Ishikawa (cell line): ENCODE measurements at regions not wholly inside any gene's neighbourhood (a gene's known extent, or its start where the extent isn't known, plus 50 kb on each side); places are given as distances from the start of the nearest gene placed in this dataset.

Source experiments
- CEBPB ChIP-seq: IDR thresholded peaks from 2 replicates; pipeline ENCODE4 v1.6.1; 2012
- CREB1 ChIP-seq: IDR thresholded peaks from 2 replicates; pipeline ENCODE4 v1.6.1; 2012; ENCODE audit warnings: low read depth
- EGR1 ChIP-seq: IDR thresholded peaks from 2 replicates; pipeline ENCODE4 v1.6.1; 2012
- EP300 ChIP-seq: IDR thresholded peaks from 2 replicates; pipeline ENCODE4 v1.6.1; 2012; ENCODE audit warnings: borderline replicate concordance
- FOXM1 ChIP-seq: IDR thresholded peaks from 2 replicates; pipeline ENCODE4 v1.6.1; 2012; ENCODE audit warnings: low read depth, borderline replicate concordance
- MAX ChIP-seq: IDR thresholded peaks from 2 replicates; pipeline ENCODE4 v1.6.1; 2012
- NFIC ChIP-seq: IDR thresholded peaks from 2 replicates; pipeline ENCODE4 v1.6.1; 2012
- RAD21 ChIP-seq: IDR thresholded peaks from 2 replicates; pipeline ENCODE4 v1.6.1; 2012; ENCODE audit warnings: low read depth
- TAF1 ChIP-seq: IDR thresholded peaks from 2 replicates; pipeline ENCODE4 v1.6.1; 2012; ENCODE audit warnings: low read depth, mild to moderate bottlenecking
- TCF12 ChIP-seq: IDR thresholded peaks from 2 replicates; pipeline ENCODE4 v1.6.1; 2012; ENCODE audit warnings: low read depth
- TEAD4 ChIP-seq: IDR thresholded peaks from 2 replicates; pipeline ENCODE4 v1.6.1; 2012
- YY1 ChIP-seq: IDR thresholded peaks from 2 replicates; pipeline ENCODE4 v1.6.1; 2012; ENCODE audit warnings: low read depth
- ZBTB7A ChIP-seq: IDR thresholded peaks from 2 replicates; pipeline ENCODE4 v1.6.1; 2012; ENCODE audit warnings: low read depth
- TF ChIP-seq, protein P1 (sequence below): IDR thresholded peaks from 2 replicates; pipeline ENCODE4 v1.6.1; 2012; ENCODE audit warnings: low read depth, mild to moderate bottlenecking
- TF ChIP-seq, protein P2 (sequence below): IDR thresholded peaks from 2 replicates; pipeline ENCODE4 v1.6.1; 2012

- TF ChIP-seq EGR1: no peak
- no peak for TF ChIP-seq TCF12
- no peak for TF ChIP-seq CEBPB
- TF ChIP-seq TEAD4: no peak
- TF ChIP-seq, protein P1, sequence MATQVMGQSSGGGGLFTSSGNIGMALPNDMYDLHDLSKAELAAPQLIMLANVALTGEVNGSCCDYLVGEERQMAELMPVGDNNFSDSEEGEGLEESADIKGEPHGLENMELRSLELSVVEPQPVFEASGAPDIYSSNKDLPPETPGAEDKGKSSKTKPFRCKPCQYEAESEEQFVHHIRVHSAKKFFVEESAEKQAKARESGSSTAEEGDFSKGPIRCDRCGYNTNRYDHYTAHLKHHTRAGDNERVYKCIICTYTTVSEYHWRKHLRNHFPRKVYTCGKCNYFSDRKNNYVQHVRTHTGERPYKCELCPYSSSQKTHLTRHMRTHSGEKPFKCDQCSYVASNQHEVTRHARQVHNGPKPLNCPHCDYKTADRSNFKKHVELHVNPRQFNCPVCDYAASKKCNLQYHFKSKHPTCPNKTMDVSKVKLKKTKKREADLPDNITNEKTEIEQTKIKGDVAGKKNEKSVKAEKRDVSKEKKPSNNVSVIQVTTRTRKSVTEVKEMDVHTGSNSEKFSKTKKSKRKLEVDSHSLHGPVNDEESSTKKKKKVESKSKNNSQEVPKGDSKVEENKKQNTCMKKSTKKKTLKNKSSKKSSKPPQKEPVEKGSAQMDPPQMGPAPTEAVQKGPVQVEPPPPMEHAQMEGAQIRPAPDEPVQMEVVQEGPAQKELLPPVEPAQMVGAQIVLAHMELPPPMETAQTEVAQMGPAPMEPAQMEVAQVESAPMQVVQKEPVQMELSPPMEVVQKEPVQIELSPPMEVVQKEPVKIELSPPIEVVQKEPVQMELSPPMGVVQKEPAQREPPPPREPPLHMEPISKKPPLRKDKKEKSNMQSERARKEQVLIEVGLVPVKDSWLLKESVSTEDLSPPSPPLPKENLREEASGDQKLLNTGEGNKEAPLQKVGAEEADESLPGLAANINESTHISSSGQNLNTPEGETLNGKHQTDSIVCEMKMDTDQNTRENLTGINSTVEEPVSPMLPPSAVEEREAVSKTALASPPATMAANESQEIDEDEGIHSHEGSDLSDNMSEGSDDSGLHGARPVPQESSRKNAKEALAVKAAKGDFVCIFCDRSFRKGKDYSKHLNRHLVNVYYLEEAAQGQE: no peak
- no peak for TF ChIP-seq FOXM1
- TF ChIP-seq, protein P2, sequence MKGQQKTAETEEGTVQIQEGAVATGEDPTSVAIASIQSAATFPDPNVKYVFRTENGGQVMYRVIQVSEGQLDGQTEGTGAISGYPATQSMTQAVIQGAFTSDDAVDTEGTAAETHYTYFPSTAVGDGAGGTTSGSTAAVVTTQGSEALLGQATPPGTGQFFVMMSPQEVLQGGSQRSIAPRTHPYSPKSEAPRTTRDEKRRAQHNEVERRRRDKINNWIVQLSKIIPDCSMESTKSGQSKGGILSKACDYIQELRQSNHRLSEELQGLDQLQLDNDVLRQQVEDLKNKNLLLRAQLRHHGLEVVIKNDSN: no peak
- no peak for TF ChIP-seq EP300
- no peak for TF ChIP-seq MAX
- no peak for TF ChIP-seq TAF1
Measured at GRCh38 chr16:73877150-73877549, 419.5 kb upstream of the PSMD7 start.

DNA sequence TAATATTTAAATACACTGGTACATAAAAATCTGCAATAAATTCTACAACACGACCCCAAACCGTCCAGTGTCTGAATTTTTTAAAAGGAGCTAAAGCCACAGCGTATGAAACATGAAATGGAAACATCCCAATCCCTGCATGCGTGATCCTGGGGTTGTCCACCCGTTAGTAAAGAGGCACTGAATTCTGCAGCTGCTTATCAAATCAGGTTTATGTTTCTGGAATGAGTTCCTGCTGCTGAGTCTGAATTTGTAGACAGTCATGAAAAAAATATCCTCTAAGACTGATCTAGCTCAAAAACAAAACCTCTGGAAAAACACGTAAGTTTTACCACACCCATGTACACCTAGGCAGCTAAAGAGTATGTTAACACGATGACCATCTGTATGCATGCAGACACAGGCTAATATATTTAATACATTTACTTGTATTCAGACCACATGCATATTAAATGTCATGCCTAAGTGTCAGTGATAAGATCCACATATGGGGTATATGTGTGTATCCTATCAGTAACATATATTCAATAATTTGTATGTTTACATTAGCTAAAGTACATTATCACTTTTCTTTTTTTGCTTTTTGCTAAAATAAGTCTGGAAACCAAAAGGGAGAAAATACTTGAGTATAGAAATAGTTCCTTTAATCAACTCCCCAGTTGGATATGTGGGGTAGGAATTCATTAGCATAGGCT is 420.5 kb upstream of the PSMD7 start:
- TF ChIP-seq TEAD4 (no peak), ZBTB7A (no peak), TCF12 (no peak), CEBPB (no peak), MAX (no peak), EP300 (no peak), RAD21 (no peak), CREB1 (no peak), FOXM1 (no peak), EGR1 (no peak), TAF1 (no peak), NFIC (no peak), YY1 (no peak)
- TF ChIP-seq, protein P2: no peak
- TF ChIP-seq, protein P1: no peak

DNA sequence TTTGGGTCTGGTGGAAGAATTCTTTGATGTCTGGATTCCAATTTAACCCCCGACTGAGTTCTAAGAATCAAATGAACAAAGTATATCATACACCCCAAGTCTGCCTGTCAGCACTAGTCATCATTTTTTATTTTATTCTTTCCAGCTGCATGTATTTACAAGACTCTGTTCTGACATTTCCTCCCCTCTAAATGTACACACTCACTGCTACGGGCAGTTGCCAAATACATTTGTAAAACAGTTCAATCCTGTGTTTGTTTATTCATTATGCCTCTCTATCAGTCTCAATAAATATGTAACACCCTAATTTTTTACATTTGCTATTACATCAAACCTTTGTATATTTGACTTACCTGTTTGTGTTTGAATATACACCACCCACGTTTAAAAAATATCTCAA is 422.3 kb upstream of the PSMD7 start:
- TF ChIP-seq FOXM1 (no peak), RAD21 (no peak), NFIC (no peak), TCF12 (no peak), MAX (no peak), CEBPB (no peak), TEAD4 (no peak)

- TF ChIP-seq CEBPB (no peak), RAD21 (no peak), TAF1 (no peak), CREB1 (no peak), YY1 (no peak), MAX (no peak), EP300 (no peak), TCF12 (no peak), TEAD4 (no peak), NFIC (no peak), EGR1 (no peak)
- TF ChIP-seq, protein P1: no peak
- TF ChIP-seq, protein P2: no peak
Measured at GRCh38 chr16:73873643-73874042, 423.0 kb upstream of the PSMD7 start.
